ENCODE measurements at regions not wholly inside any gene's neighbourhood (a gene's known extent, or its start where the extent isn't known, plus 50 kb on each side); places are given as distances from the start of the nearest gene placed in this dataset.

DNA sequence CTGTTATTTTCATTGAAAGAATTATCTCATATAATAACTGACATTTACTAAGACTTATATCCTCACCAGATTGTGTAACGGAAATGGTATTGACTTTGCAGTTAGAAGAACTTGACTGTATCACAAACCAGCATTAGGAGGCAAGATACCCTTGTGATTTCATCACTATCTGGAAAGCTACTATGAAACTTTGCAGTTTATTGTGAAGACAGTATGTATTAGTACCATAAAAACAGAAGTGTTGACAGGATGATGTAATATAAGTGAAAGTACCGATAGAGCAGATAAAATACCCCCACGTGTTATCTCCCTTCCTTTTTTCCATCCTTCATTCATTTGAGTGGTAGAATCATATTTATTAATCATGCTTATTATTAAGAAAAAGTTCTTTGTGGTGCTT is 365.7 kb upstream of the KLHL1 start:
- DNase-seq, result no peak

- DNase-seq, result no peak
Measured at GRCh38 chr13:70469077-70469476, 360.8 kb upstream of the KLHL1 start.

DNA sequence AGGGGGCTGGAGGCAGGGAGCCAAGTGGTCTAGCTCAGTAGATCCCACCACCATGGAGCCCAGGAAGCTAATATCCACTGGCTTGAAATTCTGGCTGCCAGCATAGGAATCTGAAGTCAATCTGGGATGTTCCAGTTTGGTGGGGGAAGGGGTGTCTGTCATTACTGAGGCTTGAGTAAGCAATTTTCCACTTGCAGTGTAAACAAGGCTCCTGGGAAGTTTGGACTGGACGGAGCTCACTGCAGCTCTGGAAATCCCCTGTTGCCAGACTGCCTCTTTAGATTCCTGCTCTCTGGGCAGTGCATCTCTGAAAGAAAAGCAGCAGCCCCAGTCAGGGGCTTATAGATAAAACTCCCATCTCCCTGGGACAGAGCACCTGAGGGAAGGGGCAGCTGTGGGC is 349.2 kb upstream of the KLHL1 start:
- DNase-seq, result no peak

- DNase-seq, result no peak
Measured at GRCh38 chr13:70448820-70449219, 340.6 kb upstream of the KLHL1 start.

- DNase-seq, result no peak
Measured at GRCh38 chr13:70432276-70432805, 324.1 kb upstream of the KLHL1 start.

GRCh38 chr13:70430256-70430655 is 322.0 kb upstream of the KLHL1 start:
- no peak for DNase-seq

- no peak for DNase-seq
Measured at GRCh38 chr13:70424928-70425327, 316.7 kb upstream of the KLHL1 start.

DNA sequence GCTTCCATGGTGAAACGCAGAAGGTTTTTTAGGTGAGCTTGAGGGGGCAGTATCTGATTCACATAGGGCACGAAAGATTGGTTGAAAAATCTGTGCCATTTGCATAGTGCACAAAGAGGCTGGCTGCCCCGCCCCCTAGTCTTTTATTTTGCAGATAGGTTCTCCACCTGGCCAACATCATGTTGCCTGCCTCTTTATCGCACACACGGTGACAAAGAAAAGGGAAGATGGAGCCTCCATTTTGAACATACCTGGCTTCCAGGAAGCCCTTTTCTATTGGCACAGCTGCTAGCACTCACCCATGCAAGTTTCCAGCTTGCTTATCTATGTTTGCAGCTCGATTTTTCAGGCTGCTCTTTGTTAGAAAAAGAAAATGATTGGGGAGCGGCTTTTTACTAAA is 316.2 kb upstream of the KLHL1 start:
- DNase-seq, result no peak

DNA sequence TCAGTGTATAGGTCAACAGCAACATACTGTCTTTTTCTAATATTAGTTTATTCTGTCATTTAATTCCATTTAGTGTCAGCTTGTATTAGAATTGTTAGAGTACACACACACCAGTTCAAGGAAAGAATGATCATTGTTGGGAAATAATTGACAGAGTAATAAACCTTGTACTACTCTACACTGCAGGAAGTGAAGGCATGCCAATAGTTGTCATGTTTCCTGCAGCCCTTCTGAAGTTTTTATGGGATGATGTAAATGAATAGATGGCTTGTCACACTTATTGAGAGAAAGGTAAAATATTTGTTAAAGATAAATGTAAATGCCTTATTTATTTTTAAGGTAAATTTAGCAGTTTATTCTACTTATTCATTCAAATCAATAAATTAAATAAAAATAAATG is 306.9 kb upstream of the KLHL1 start:
- DNase-seq, result no peak

DNA sequence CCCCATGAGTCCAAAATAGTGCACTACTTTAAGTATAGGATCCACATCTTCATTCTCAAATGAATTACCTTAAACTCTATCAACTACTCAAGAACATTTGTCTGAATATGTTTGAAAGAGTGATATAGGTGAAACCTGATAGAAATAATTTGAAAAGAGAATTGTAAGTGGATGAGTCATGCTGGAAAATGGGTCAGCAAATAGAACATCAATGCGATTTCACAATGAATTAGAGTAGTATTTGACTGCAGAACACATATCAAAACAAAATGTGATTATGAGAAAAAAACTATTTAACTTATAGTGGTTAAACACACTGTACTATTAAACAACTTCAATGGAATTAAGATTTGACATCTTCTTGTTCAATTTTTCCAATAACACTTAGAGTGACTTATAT is 300.6 kb upstream of the KLHL1 start:
- DNase-seq, result no peak

DNA sequence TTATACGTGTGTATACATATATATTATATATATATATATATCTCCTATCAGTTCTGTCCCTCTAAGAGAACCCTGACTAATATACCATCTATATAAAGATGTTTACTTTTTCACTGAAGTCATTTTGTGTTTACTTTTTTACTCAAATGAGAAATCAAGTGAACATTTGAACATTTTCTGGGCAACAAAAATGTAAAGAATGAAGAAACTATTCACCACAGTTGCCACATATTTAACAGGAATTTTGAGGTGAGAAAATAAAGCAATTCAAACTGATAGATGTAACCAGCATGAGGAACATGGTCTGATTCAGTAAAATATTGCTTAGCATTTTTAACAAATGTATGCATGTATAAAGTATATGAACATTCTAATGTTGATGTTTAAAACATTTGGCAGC is 299.2 kb upstream of the KLHL1 start:
- no peak for DNase-seq

DNA sequence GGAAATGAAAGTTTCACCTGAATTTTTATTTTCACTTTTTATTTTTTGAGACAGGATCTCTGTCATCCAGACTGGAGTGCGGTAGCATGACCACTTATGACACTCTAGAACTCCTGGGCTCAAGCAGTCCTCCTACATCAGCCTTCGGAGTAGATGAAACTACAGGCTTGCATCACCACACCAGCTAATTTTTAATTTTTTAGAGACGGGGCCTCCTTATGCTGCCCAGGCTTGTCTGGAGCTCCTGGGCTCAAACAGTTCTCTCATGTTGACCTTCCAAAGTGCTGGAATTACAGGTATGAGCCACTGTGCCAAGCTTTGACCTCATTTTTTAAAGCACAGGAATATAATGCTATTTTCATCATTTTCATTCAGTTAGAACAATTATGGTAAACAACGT is 297.0 kb upstream of the KLHL1 start:
- DNase-seq, result no peak

GRCh38 chr13:70394031-70394548 is 285.8 kb upstream of the KLHL1 start:
- no peak for DNase-seq

GRCh38 chr13:70391678-70392077 is 283.4 kb upstream of the KLHL1 start:
- no peak for DNase-seq

- no peak for DNase-seq
Measured at GRCh38 chr13:70390968-70391367, 282.7 kb upstream of the KLHL1 start.

DNA sequence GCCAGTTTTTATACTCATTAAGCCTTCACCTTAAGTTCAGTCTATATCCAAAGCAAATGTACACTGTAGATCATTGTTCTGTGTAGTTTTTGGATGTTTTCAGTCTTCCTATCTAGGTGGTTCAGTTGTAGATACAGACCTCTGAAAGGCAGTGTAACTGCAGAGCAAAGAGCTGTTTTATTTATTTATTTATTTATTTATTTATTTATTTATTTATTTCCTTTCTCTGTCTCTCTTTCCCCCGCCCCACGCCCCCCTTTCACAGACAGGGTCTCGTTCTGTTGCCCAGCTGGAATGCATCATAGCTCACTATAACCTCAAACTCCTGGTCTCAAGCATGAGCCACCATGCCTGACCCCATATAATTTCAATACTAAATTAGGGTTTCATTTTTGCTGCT is 281.8 kb upstream of the KLHL1 start:
- no peak for DNase-seq

- no peak for DNase-seq
Measured at GRCh38 chr13:70388935-70389334, 280.7 kb upstream of the KLHL1 start.

GRCh38 chr13:70386919-70387318 is 278.7 kb upstream of the KLHL1 start:
- no peak for DNase-seq

GRCh38 chr13:70385852-70386251 is 277.6 kb upstream of the KLHL1 start:
- DNase-seq, result no peak

DNA sequence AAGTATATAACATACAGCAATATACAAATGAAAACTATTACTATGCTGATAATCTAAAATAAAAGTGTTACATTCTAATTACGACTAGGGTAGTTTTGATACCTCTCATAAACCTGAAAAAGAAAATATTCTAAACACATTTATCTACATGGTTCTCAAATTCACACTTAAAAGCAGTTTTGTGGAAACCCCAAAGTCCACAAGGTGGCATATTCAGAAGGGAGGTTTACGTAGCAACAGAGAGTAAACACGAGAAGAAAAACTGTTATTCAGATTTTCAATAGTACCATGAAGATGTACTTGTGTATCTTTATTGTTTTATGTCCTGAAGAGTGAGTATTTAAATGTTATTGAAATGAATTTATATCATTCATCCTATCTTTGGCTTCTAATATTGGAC is 275.9 kb upstream of the KLHL1 start:
- no peak for DNase-seq

DNA sequence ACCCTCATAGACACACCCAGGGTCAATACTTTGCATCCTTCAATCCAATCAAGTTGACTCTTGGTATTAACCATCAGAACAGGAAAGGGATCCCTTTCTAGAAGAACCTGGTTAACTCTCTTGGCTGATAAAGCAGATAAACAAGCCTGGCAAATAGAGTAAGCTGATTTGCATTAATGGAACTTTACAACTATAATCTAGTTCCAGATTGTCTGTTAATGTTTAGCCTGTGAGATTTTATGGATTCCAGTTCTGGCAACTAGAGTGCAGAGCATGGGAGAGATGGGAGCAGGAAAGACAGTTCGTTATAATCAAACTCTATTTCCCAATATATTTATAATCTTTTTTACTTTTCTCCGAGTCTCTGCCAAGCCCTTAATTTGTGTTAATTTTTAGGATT is 272.6 kb upstream of the KLHL1 start:
- no peak for DNase-seq

- DNase-seq, result no peak
Measured at GRCh38 chr13:70375718-70376117, 267.5 kb upstream of the KLHL1 start.

GRCh38 chr13:70370924-70371323 is 262.7 kb upstream of the KLHL1 start:
- DNase-seq, result no peak

GRCh38 chr13:70366720-70367119 is 258.5 kb upstream of the KLHL1 start:
- DNase-seq, result no peak

DNA sequence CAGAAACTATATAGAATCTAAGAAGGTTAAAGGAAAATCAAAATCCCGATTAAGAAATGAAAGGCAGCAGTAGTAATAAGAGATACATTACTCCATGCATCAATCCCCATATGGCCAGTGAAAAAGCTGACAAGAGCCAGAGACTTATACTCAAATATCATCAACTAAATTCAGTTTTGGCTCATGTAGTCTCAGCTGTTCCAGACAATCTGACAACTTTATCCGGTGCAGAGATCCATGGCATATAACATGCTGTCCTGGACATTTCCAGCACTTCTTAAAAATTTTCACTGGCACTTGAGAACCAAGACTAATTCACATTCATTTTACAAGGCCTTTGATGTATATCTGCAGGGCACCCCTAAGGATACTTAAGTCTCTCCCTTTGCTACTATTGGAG is 255.7 kb upstream of the KLHL1 start:
- DNase-seq, result no peak
